ENCODE measurements at regions not wholly inside any gene's neighbourhood (a gene's known extent, or its start where the extent isn't known, plus 50 kb on each side); places are given as distances from the start of the nearest gene placed in this dataset.

GRCh38 chr12:18969512-18969911 lies 160.0 kb upstream of the PLEKHA5 start:
- Histone ChIP-seq H2AFZ (ENCODE audit: insufficient read depth, low read depth, low read length, poor library complexity, severe bottlenecking) (no peak overlapping the region), H3K4me3 (ENCODE audit: control extremely low read depth in 1 of 5, extremely low read depth in 1 of 5, insufficient read depth in 1 of 5, low read depth in 2 of 5, low read length in 4 of 5) (no peak overlapping the region), H3K9ac (ENCODE audit: low read length) (no peak overlapping the region), H3K79me2 (ENCODE audit: control insufficient read depth, insufficient read depth, low read length) (no peaks in the 10 kb centered on the region), H3K27me3 (replicated peaks in 1 of 4; ENCODE audit: control extremely low read depth in 1 of 4, control insufficient read depth in 3 of 4, insufficient read depth in 4 of 4, low read length in 3 of 4) (no peaks in the 10 kb centered on the region), H3K9me3 (ENCODE audit: control extremely low read depth in 1 of 3, control insufficient read depth in 2 of 3, insufficient read depth in 1 of 3, low read length in 2 of 3) (no peaks in the 10 kb centered on the region), H3K36me3 (replicated peaks in 1 of 2; ENCODE audit: control extremely low read depth in 1 of 2, control insufficient read depth in 1 of 2, extremely low read depth in 1 of 2, insufficient read depth in 2 of 2, low read length in 1 of 2) (no peaks in the 10 kb centered on the region), H4K20me1 (ENCODE audit: control insufficient read depth, insufficient read depth, low read length, poor library complexity, severe bottlenecking) (no peaks in the 10 kb centered on the region), H3K4me2 (replicated peaks; ENCODE audit: low read depth, low read length, poor library complexity, severe bottlenecking) (no peak overlapping the region), H3K4me1 (ENCODE audit: control insufficient read depth in 2 of 2, insufficient read depth in 2 of 2, low read length in 2 of 2) (no peaks in the 10 kb centered on the region), H3K27ac (ENCODE audit: low read length in 2 of 2) (no peak overlapping the region)
- Mint-ChIP-seq H3K9me3 (ENCODE audit: insufficient read depth) (no peaks in the 10 kb centered on the region), H3K4me1 (no peaks in the 10 kb centered on the region), H3K27me3 (no peaks in the 10 kb centered on the region), H3K27ac (no peak overlapping the region), H3K4me3 (no peak overlapping the region)
- DNase-seq = no peak
- no peak for ATAC-seq (ENCODE audit: low read depth)
- TF ChIP-seq EZH2 (IDR thresholded peaks at IDR 0.05; ENCODE audit: borderline replicate concordance, insufficient read depth, low read depth, low read length, poor library complexity, severe bottlenecking) = no peak
- TF ChIP-seq CTCF (IDR thresholded peaks at IDR 0.05) = no peak
- 86% methylated on average over 2 of the region's 5 CpGs for WGBS (ENCODE audit: insufficient coverage)
- intact Hi-C loops (cut with micrococcal nuclease) = no loop called here
- ChIA-PET POLR2A (no interaction called here), CTCF (no interaction called here)

GRCh38 chr12:18970603-18971002 lies 158.9 kb upstream of the PLEKHA5 start:
- no peak overlapping the region for H3K9ac ChIP-seq (ENCODE audit: low read length)
- no peak overlapping the region for H3K4me3 Mint-ChIP-seq
- intact Hi-C loops (cut with micrococcal nuclease) = no loop called here
- ChIA-PET CTCF (no interaction called here), POLR2A (no interaction called here)
- no peaks in the 10 kb centered on the region for H3K4me1 Mint-ChIP-seq
- H3K27ac ChIP-seq (ENCODE audit: low read length in 2 of 2) = no peak overlapping the region
- no peak for DNase-seq
- H3K27me3 Mint-ChIP-seq = no peaks in the 10 kb centered on the region
- H3K27me3 ChIP-seq (replicated peaks in 1 of 4; ENCODE audit: control extremely low read depth in 1 of 4, control insufficient read depth in 3 of 4, insufficient read depth in 4 of 4, low read length in 3 of 4) = no peaks in the 10 kb centered on the region
- H3K4me2 ChIP-seq (replicated peaks; ENCODE audit: low read depth, low read length, poor library complexity, severe bottlenecking) = no peak overlapping the region
- no peak overlapping the region for H3K4me3 ChIP-seq (ENCODE audit: control extremely low read depth in 1 of 5, extremely low read depth in 1 of 5, insufficient read depth in 1 of 5, low read depth in 2 of 5, low read length in 4 of 5)
- H3K4me1 ChIP-seq (ENCODE audit: control insufficient read depth in 2 of 2, insufficient read depth in 2 of 2, low read length in 2 of 2) = no peaks in the 10 kb centered on the region
- WGBS (ENCODE audit: insufficient coverage) = 97% methylated on average over 4 of the region's 6 CpGs
- no peak for ATAC-seq (ENCODE audit: low read depth)
- no peak overlapping the region for H3K27ac Mint-ChIP-seq
- TF ChIP-seq EZH2 (IDR thresholded peaks at IDR 0.05; ENCODE audit: borderline replicate concordance, insufficient read depth, low read depth, low read length, poor library complexity, severe bottlenecking) (no peak), CTCF (IDR thresholded peaks at IDR 0.05) (no peak)
- H4K20me1 ChIP-seq (ENCODE audit: control insufficient read depth, insufficient read depth, low read length, poor library complexity, severe bottlenecking) = no peaks in the 10 kb centered on the region
- no peaks in the 10 kb centered on the region for H3K79me2 ChIP-seq (ENCODE audit: control insufficient read depth, insufficient read depth, low read length)
- no peaks in the 10 kb centered on the region for H3K9me3 ChIP-seq (ENCODE audit: control extremely low read depth in 1 of 3, control insufficient read depth in 2 of 3, insufficient read depth in 1 of 3, low read length in 2 of 3)
- no peaks in the 10 kb centered on the region for H3K36me3 ChIP-seq (replicated peaks in 1 of 2; ENCODE audit: control extremely low read depth in 1 of 2, control insufficient read depth in 1 of 2, extremely low read depth in 1 of 2, insufficient read depth in 2 of 2, low read length in 1 of 2)
- H3K9me3 Mint-ChIP-seq (ENCODE audit: insufficient read depth) = no peaks in the 10 kb centered on the region
- no peak overlapping the region for H2AFZ ChIP-seq (ENCODE audit: insufficient read depth, low read depth, low read length, poor library complexity, severe bottlenecking)

Measured in B cell (primary cell).